SU-DHL-6 (cell line): ENCODE measurements at regions not wholly inside any gene's neighbourhood (a gene's known extent, or its start where the extent isn't known, plus 50 kb on each side); places are given as distances from the start of the nearest gene placed in this dataset.
"Not testable (repeated sequence)": the region's sequence is repeated elsewhere in the genome, so short reads cannot be mapped to it uniquely, and the experiment has no call there.

ENCODE experiments used
- CTCF ChIP-seq: fragments of 200-600 bp; sonication (generic); IDR thresholded peaks from one replicate; pipeline ENCODE4 v1.5.1; 2017; ENCODE audit warnings: antibody characterized with exemption, mild to moderate bottlenecking, low read length, moderate library complexity; ENCODE audit not compliant: insufficient read depth, poor library complexity, severe bottlenecking
- EZH2phosphoT487 ChIP-seq: fragments of 200-600 bp; sonication (generic), shearing (Covaris generic); conservative IDR thresholded peaks from 2 replicates; pipeline ENCODE4 v1.6.1; 2018; ENCODE audit warnings: mild to moderate bottlenecking, antibody characterized with exemption, low read length, moderate library complexity, mixed read lengths

DNA sequence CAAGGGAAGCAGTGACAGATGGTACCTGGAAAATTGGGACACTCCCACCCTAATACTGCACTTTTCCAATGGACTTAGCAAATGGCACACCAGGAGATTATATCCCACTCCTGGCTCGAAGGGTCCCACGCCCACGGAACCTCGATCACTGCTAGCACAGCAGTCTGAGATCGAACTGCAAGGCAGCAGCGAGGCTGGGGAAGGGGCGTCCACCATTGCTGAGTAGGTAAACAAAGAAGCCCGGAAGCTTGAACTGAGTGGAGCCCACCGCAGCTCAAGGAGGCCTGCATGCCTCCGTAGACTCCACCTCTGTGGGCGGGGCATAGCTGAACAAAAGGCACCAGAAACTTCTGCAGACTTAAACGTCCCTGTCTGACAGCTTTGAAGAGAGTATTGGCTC is 172.6 kb downstream of the CEMIP2 start:
- TF ChIP-seq EZH2phosphoT487, CTCF: not testable (repeated sequence)
